CD4-positive, alpha-beta T cell treated with Interleukin-15 for 1 hour (primary cell): ENCODE measurements at regions not wholly inside any gene's neighbourhood (a gene's known extent, or its start where the extent isn't known, plus 50 kb on each side); places are given as distances from the start of the nearest gene placed in this dataset.

Experiments used
- DNase-seq: peaks from one replicate; pipeline ENCODE4 v3.0.0-alpha.2; 2020

DNA sequence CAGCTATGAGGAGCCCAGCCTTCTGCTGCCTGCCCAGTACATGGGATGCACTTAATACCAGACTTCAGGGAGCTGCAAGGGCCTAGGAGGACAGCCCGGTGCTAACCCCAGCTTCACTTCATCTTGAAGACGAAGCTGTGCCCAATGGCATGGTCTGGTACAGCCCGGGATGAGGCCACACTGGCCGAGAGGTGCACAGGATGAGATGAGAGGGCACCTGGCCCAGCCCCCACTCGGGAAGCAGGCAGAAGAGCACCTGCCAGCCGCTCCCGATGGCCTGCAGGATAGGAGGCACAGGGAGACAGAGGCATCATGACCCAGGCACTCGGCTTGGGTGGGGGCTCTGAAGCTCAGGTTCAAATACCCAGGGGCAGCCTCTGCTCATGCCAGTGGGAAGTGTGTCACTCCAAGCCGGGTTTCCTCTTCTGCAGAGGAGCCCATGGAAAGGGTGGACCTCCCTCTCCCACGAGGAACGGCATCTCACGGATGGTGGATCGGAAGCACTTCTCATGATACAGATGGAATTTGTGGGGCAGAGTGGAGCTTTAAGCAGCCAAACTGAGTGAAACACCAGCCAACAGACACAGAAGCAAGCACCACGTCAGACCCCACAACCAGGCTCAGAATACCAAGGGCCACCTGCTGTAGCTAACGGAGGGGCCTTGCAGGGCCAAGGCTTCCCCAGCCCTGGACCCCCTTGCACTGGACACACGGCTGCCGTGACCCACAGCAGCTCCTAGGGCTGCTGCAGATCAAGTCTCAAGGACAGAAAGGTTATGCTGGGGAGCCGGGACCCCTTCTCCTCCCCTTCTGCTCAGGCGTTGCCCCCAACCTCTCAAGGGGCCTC is 875.2 kb downstream of the BRD1 start:
- DNase-seq: no peak

DNA sequence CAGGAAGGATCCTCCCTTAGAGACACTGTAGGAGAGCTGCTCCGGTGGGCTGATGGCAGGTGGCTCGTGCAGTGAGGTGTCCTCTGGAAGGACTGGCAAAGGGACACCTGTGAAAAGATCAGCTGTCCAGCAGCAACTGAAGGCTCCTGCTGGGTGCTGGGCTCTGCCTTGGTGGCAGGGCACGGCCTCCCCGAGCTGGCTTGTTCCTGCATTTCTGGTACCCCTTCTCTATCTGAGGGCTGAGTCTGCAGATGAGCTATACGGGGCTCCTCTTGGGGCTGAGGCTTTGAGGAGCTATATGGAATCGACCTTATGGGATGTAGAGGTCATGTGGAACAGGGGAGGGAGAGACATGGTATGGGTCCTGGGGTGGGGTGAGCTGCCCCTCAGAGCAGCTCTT is 875.8 kb downstream of the BRD1 start:
- no peak for DNase-seq

DNA sequence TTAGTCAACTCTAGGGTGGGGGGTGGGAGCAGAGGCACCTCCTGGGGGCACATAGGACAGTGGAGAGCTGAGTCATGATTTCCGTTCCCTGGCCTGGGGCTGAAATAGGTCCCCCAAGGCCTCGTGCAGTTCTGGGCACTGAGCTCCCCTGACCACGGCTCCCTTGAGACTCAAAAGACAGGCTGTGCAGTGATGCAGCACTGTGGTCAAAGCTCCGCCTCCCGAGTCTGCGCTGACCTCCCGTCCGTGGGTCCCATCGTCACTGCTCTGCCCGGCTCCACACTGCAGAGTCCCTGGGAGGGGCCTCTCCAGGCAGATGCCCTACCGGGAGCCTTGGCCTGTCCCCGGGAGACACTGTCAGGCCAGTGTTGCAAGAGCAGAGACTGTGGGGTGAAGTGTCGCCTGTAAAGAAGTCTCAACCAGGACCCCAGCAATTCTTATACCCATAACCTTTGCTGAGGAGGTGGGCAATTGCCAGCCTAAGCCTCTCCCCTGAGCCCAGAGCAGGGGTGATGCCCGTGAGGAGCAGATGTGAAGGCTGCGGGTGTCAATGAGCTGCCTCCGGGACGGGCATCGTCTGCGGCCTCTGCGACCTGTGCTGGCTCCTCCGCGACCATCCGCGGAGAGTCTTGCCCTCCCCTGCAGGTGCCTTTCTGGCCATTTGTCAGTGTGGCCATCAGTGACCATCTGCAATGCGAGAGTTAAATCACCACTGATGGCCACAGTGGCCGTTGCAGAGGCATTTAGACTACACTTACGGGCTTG is 877.3 kb downstream of the BRD1 start:
- DNase-seq: no peak

DNA sequence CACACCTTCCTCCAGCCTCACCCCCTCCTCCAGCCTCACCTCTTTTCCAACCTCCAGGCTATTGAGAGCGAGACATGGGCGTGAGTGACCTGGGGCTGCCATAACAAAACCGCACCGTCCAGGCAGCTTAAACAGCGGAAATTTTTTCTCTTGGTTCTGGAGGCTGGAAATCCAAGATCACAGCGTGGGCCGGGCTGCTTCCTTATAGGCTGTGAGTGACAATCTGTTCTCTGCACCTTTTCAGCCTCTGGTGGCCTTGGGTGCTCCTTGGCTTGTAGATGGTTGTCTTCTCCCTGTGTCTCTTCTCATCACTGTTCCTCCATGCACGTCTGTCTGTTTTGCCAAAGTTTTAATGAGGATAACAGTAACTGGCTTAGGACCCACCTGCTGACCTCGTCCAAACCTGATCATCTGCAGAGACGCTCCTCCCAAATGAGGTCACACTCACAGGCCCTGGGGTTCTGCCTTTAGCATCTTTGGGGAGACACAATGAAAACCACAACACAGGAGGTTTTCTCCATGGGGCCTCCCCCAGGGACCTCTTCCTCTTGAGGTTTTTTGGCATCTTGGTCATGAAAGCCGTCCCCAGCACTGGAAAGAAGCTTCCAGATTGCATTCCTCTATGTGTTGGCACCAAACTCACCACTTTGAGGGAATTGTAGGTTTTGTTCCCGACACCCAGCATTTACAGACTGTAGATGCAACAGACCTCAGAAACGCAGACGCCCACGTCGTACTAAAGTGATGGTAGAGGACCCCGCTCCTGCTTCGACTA is 878.1 kb downstream of the BRD1 start:
- no peak for DNase-seq

DNA sequence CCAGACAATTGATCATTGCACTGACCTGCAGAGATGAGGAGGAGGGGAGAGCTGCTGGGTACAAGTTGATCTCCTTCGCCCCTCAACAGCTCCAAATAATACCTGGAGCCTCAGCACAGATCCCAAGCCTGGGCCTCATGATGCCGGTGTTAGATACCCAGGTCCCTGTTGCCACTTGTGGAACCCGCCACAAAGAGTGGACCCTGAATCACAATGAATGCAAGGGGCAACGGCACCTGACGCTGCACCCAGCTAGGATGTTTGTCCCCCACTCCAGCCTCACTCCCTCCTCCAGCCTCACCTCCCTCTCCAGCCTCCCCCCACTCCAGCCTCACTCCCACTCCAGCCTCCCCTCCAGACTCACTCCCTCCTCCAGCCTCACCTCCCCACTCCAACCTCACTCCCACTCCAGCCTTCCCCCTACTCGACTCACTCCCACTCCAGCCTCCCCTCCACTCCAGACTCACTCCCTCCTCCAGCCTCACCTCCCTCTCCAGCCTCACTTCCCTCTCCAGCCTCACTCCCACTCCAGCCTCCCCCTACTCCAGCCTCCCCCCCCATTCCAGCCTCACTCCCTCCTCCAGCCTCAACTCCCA is 879.0 kb downstream of the BRD1 start:
- no peak for DNase-seq

DNA sequence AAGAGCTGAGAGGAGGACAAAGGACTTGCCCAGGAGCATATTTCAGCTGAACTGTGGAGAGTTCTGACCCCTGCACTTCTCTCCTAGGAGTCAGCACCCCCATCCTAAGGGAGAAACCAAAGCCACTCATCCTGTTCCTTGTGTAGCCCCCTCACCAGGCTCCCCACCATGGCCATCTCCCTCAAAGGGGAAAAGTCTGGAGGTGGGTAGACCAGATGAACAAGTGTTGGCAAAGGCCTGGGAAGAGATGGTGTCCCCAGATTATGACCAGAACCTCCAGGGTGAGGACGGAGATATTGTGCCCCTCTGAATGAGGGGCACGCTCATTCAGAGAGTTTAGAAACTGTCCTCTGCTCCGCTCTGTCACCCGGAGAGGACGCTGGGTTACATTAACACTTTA is 880.0 kb downstream of the BRD1 start:
- DNase-seq: no peak

DNA sequence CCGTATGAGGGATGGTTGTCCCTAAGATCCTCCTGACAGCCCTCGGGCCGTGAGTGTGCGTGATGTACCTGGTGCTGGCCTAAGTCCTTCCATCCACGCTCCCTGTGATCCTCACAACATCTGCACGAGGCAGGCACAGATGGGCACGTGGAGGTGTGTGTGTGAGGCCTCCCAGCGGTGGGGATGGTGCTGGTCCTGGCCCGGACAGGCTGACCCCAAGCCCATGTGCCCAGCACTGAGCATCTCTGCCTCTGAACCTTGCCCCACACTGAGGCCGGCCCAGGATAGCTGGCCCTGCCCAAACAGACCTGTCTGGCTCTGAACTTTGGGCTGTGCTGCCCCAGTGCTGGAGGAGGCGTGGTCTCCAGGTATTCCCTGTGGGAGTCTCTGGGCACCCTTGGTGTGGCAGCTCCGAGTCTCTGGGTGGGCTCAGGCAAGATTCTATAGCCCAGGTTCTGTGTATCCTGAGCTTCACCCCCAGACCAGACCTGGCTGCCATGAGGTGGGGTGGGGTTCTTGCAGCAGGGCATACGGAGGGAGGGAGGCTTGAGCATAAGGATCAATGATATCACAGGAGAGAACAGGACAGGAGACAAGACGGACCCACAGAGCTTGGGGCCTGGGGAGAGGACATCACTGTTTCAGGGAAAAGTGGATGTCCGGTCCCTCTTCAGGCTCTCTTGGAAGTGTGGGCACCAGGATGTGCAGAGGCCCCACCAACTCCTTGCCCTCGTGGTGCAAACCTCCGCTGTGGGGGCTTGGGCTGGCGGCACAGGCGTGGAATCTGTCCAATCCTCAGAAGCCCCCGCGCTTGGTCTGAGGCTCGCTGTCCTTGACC is 881.8 kb downstream of the BRD1 start:
- DNase-seq: no peak

DNA sequence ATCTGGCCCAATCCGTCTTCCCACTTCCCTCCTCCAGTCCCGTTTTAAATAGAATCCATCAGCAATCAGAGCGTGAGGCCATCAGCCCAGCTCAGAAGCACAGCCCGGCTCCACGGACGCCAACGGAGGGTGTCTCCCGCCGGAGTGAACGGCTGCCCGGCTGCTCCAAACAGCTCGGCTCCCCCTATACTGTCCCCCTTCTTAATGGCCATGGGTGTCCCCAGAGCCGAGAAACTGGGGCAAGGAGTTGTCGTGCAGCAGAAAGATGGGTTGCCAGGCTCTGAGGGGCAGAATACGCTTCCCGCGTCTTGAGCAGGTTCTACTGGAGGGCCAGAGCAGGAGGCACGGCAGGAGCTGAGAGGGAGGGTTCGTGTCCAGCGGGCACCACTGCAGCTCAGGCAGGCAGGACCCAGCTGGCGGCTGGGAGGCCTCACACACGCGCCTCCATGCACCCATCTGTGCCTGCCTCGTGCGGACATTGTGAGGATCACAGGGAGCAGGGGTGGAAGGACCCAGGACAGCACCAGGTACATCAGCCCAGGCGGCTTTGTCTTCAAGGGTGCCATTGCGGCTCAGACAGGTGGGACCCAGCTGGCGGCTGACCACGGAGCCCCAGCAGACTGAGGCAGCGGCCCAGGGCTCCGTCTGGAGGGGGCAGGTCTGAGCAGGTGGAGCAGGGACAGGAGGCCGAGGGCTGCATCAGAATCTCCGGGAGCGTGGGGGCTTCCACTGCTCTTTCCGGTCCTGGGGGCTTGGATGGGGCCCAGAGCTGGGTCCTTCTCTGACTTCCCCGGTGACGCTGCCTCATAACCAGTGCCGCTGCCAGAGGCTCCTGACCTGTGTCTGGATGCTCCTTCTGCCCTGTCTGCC is 882.7 kb downstream of the BRD1 start:
- no peak for DNase-seq

DNA sequence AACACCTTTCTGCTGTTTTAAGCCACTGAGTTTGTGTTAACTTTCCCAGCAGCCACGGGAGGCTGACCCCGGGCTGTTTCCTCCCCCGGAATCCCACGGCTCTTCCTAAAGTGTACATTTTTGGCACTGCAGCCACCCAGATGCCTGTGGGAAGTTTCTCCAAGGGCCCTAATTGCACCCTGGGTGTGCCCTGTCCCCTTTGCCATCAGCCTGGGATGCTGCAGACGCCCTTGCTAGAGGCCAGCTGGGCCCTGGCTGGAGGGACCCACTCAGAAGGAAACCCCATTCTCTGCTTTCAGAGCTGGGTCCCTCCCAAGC is 883.3 kb downstream of the BRD1 start:
- no peak for DNase-seq

DNA sequence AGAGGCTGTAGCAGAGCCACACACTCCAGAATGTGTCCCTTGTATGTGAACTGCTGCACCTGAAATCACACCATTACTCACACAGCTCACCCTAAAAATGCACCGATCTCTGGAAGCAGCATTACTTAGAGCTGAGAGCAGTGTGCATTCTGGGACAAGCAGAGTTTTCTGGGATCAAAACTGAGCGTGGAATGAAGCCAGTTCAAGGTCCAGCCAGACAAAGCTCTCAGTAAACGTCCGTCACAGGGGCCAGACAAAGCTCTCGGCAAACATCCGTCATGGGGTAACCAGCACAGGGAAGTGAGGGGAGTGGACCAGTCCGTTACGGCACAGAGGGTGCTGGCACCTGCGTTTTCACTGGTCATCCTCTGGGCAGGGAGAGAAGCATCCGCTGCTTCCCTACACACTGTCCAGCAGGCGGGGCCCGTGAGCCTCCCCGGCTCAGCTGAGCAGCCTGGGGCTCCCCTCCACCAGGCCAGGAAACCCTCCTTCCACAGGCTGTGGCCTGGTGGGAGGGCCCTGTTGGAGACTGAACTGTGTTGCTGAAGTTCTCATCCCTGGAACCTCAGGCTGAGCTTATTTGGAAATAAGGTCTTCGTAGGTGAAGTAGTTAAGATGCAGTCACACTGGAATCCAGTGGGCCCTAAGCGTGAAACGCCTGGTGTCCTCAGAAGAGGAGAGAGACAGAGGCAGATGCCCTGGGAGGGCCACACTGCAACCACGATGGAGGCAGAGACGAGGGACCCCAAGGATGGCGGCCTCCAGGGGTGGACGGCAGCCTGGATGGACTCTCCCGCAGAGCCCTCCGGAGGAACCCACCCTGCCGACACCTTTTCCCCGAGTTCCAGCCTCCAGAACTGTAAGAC is 883.9 kb downstream of the BRD1 start:
- DNase-seq: no peak

DNA sequence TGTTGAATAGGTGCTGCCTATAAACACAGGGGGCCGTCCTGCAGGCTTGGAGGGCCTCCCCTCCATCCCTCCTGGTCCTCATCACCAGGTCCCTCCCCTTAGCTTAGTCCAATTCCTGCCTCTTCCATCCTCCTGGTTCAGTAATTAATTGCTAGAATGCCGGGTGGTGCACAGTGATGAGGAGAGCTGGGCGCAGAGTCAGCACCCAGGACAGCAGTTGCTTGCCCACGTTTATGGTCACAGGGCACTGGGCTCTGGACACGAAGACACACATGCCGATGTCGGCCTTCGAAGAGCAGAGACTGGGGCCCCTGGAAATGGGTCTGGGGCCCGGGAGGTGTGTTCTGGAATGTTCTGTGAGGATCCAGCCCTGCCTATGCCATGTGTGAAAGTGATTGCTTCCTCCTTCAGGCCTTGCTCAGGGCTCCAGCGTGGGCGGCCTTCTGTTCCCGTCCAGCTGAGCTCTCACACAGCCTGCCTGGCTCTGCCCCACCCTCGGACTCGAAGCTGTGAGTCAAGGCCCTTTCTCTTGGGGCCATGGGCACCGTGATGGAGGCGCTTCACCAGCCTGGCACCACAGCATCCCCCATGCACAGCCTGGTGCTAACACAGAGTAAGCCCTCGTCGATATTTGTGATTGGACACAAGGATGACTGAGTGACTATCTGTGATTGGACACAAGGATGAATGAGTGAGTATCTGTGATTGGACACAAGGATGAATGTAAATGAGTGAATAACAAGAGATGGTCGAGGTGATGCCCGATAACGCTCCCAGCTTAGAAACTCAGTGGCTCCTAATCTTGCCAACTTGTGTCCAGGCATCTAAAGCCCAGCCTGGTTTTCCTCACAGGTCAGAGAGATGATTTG is 884.7 kb downstream of the BRD1 start:
- no peak for DNase-seq

DNA sequence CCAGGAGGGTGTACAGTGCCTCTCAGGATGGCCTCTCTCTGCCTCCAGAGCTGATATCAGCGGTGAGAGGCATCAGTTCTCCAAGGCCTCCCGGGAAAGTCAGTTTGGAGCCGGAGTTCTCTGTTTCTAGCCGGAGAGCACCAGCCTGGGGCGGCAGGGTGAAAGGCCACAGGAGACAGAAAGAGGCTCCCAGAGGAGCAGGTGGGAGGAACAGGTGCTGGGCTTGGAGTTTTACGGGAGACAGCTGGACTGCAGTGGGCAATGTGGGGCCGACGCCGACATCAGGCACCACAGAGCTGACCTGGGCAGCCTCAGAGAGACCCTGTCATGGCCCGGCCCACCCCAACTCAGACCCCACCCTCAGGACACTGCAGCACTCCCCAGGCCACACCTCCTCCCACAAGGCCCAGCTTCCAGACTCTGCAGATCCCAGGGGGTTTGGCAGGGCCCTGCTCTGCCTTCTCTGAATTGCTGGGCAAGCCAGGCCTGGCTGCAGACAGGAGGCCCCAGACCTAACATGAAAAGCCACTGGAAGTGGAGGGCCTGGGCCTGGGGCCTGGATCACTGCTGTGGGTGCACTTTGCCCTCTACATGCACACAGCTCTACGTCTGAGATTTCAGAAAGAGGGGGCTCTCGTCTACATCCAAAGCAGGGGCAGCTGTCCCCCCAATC is 885.6 kb downstream of the BRD1 start:
- DNase-seq: no peak

DNA sequence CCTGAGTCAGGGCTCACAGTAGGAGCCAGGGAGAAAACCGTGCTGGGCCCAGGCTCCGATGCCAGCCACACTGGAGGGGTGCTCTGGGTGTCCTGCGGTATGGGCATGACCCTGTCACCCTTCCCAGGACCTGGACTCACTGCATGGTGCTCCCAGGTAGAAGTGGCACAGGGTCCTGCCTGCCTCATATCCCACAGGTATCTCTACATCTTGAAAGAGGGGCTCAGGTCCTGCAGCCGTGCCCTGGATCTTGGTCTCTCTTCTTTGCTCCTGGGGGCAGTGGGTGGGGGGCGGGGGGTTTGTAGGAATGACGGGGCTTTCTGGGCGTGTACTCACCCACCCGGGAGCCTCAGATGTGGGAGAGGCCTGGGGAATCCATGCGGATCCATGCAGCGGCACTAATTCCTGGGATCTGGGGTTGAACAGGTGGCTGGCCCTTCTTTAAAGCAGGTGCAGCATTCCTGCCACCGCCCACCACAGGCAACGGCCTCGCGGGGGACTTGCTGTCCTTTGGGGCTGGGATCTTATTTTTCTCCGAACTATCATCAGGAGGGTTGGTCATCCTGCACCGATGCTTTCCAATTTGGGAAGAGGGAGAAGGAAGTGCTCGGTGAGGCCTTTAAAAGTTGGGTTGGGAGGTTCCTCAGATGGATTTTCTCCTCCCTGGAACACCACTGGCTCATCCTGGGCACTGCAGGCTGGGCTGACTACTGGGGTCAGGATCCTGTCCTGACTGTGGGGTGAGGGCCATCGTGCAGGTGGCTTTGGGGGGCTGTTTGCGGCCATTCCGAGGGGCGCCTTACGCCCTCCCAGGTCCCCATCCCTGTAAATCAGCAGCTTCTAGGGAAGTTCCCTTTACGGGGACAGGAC is 886.4 kb downstream of the BRD1 start:
- DNase-seq: no peak

DNA sequence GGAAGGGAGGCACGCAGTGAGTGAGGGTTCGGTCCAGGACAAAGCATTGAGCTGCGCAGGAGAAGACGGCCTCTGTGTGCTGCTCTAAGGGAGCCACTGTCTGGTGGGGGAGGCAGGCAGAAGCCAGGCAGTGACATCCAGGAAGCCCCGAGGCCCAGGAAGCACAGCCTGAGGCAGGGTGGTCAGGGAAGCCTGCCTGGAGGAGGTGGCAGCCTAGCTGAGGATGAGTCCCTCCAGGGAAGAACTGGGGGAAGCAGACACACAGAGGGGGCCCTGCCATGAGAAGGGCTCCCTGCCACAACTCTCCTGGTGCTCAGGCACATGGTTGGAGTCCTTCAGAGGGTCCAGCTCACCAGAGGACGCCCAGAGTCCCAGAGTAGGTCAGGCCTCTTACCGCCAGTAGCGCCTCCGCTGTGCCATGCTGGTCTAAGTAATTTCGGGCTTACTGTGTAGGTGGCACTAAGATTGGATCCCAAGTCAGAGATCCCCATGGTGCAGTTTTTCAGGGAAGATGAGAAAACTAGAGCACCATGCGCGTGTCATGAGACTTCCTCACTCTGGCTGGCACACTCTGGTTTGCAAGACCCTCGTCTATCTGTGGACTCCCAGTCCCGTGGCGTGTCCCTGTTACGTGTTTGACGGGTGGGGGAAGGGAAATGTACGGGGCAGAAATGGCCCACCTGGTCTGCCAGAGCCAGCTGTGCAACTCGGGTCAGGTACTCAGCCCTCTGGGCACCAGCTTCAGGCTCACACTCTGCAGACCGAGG is 887.2 kb downstream of the BRD1 start:
- DNase-seq: no peak

DNA sequence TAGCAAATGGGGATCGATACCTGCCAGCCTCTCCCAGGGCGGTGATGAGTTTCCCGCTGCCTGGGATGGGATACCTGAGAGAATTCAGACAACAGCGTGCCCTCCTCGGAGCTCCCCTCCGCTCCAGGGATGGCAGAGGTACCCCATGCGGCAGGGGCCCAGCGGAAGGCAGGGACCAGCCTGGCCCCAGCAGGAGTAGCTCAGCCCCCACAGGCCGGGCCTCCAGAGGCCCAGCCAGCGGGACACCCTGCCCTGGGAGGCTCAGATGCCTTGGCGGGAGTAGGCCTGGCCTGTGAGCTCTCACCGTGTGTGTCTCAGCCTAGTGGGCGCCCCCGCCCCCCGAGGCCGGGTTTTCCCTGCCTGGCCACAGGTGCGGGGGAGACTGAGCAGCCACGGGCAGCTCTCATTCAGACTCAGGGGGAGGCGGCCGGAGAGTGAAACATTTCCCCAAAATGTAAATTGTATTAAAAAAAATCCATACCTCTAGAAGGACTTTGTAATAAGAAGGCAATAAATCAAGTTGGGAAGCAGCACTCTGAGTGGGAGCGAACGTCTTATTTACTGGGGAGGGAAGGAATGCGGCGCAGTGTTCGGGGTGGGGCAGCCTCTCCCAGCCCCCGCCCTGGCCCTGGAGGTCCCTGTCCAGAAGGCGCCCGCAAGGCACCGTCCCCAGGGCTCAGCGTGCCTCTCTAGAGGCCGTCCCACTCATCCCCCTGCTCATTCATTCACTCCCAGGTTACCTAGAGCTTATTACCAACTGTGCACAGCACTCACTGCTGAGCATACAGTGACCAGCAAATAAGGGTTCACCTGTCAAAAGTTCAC is 888.0 kb downstream of the BRD1 start:
- DNase-seq: no peak

DNA sequence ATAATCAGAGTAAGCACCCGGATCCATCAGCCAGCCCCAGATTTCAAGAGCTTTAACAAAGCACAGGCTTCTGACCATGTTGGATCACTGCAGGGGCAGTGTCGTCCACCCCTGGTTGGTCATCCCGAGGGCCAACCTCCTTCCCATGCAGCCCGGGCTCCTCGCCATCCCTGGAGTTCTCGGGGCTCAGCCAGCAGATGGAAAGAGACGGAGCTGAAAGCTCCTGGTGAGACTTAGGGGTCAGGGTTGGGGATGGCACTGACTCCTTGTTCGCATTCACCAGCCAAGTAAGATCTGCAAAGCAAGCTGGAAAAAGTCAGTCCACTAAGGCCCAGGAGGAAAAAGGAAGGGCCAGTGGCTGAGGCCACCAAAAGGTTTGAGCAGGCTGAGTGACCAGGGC is 888.9 kb downstream of the BRD1 start:
- no peak for DNase-seq
